HEK293 (cell line): ENCODE measurements at regions not wholly inside any gene's neighbourhood (a gene's known extent, or its start where the extent isn't known, plus 50 kb on each side); places are given as distances from the start of the nearest gene placed in this dataset.

Experiments
- CTCF ChIA-PET: fragments of 350-600 bp; formaldehyde crosslinking; extraction: SDS; loops from one replicate; lab custom pipeline; 2021; ENCODE audit warnings: antibody characterized with exemption; lab: Yijun Ruan, JAX
- POLR2A ChIA-PET: fragments of 300-600 bp; formaldehyde crosslinking; extraction: SDS; loops from one replicate; lab custom pipeline; 2020; ENCODE audit warnings: antibody characterized with exemption, inconsistent platforms; lab: Yijun Ruan, JAX
- H3K27ac ChIP-seq: fragments of 200-500 bp; sonication (Bioruptor generic); 2 replicates; pipeline ENCODE4 v1.5.1; 2014; ENCODE audit warnings: low read depth, low read length, control low read depth, inconsistent platforms; ENCODE audit errors: extremely low read depth
- H3K36me3 ChIP-seq, 2 experiments: fragments of 200-500 bp in 1 of 2; sonication (Bioruptor generic) in 1 of 2; 1 replicate in 1 of 2; 2 replicates in 1 of 2; pipeline ENCODE4 v1.5.1; 2014 to 2017; ENCODE audit warnings: inconsistent platforms in 2 of 2, low read length in 2 of 2; ENCODE audit not compliant: control insufficient read depth in 2 of 2, insufficient read depth in 1 of 2
- H3K4me1 ChIP-seq: fragments of 200-500 bp; sonication (Bioruptor generic); 2 replicates; pipeline ENCODE4 v1.5.1; 2014; ENCODE audit warnings: mild to moderate bottlenecking, low read length, inconsistent platforms; ENCODE audit not compliant: control insufficient read depth, insufficient read depth
- H3K4me3 ChIP-seq: 2 replicates; pipeline ENCODE4 v1.5.1; 2011; ENCODE audit warnings: low read depth, mild to moderate bottlenecking, control low read depth, low read length, moderate library complexity
- H3K9me3 ChIP-seq: fragments of 200-500 bp; sonication (Bioruptor generic); 2 replicates; pipeline ENCODE4 v1.5.1; 2014; ENCODE audit warnings: low read depth, low read length, inconsistent platforms; ENCODE audit not compliant: control insufficient read depth, insufficient read depth
- HOXA7 ChIP-seq: sonication (generic); formaldehyde crosslinking; IDR thresholded peaks from 2 replicates; pipeline ENCODE4 v1.8.1; 2022; ENCODE audit warnings: missing genetic modification reagents, borderline replicate concordance
- HOXC10 ChIP-seq: sonication (generic); formaldehyde crosslinking; IDR thresholded peaks from 2 replicates; pipeline ENCODE4 v1.8.1; 2023; ENCODE audit warnings: mild to moderate bottlenecking, missing genetic modification reagents
- INSM2 ChIP-seq: fragments of 450-650 bp; formaldehyde crosslinking; IDR thresholded peaks from 2 replicates; pipeline ENCODE4 v1.5.1; 2016; ENCODE audit warnings: missing biosample characterization, missing genetic modification characterization
- OVOL3 ChIP-seq: fragments of 450-650 bp; formaldehyde crosslinking; IDR thresholded peaks from 2 replicates; pipeline ENCODE4 v1.5.1; 2016; ENCODE audit warnings: missing biosample characterization, missing genetic modification characterization
- PATZ1 ChIP-seq: fragments of 450-650 bp; formaldehyde crosslinking; IDR thresholded peaks from 2 replicates; pipeline ENCODE4 v1.5.1; 2016; ENCODE audit warnings: missing biosample characterization, missing genetic modification characterization
- SP2 ChIP-seq: fragments of 450-650 bp; formaldehyde crosslinking; IDR thresholded peaks from 2 replicates; pipeline ENCODE4 v1.5.1; 2016; ENCODE audit warnings: missing biosample characterization, missing genetic modification characterization
- SP7 ChIP-seq: fragments of 450-650 bp; formaldehyde crosslinking; IDR thresholded peaks from 2 replicates; pipeline ENCODE4 v1.5.1; 2016; ENCODE audit warnings: missing biosample characterization, missing genetic modification characterization
- ZBTB44 ChIP-seq: fragments of 450-650 bp; IDR thresholded peaks from 2 replicates; pipeline ENCODE4 v1.5.1; 2018; ENCODE audit warnings: missing biosample characterization, mild to moderate bottlenecking, missing genetic modification characterization
- ZFP3 ChIP-seq: fragments of 450-650 bp; formaldehyde crosslinking; IDR thresholded peaks from 2 replicates; pipeline ENCODE4 v1.5.1; 2016; ENCODE audit warnings: low read depth, missing biosample characterization, missing genetic modification characterization
- ZNF138 ChIP-seq: fragments of 450-650 bp; formaldehyde crosslinking; IDR thresholded peaks from 2 replicates; pipeline ENCODE4 v1.5.1; 2016; ENCODE audit warnings: missing biosample characterization, missing genetic modification characterization, borderline replicate concordance
- ZNF248 ChIP-seq: fragments of 450-650 bp; formaldehyde crosslinking; IDR thresholded peaks from 2 replicates; pipeline ENCODE4 v1.5.1; 2017; ENCODE audit warnings: missing biosample characterization, missing genetic modification characterization
- ZNF26 ChIP-seq: fragments of 450-650 bp; formaldehyde crosslinking; IDR thresholded peaks from 2 replicates; pipeline ENCODE4 v1.5.1; 2016; ENCODE audit warnings: missing biosample characterization, missing genetic modification characterization
- ZNF280C ChIP-seq: fragments of 450-650 bp; formaldehyde crosslinking; IDR thresholded peaks from 2 replicates; pipeline ENCODE4 v1.5.1; 2016; ENCODE audit warnings: missing biosample characterization, missing genetic modification characterization
- ZNF473 ChIP-seq: fragments of 450-650 bp; formaldehyde crosslinking; IDR thresholded peaks from 2 replicates; pipeline ENCODE4 v1.5.1; 2017; ENCODE audit warnings: missing biosample characterization, missing genetic modification characterization
- ZNF544 ChIP-seq: fragments of 450-650 bp; formaldehyde crosslinking; IDR thresholded peaks from 2 replicates; pipeline ENCODE4 v1.5.0; 2017; ENCODE audit warnings: missing biosample characterization, missing genetic modification characterization
- ZNF677 ChIP-seq: fragments of 450-650 bp; IDR thresholded peaks from 2 replicates; pipeline ENCODE4 v1.5.0; 2018; ENCODE audit warnings: missing biosample characterization, mild to moderate bottlenecking, missing genetic modification characterization, moderate library complexity
- ZNF707 ChIP-seq: fragments of 450-650 bp; formaldehyde crosslinking; IDR thresholded peaks from 2 replicates; pipeline ENCODE4 v1.5.1; 2016; ENCODE audit warnings: missing biosample characterization, missing genetic modification characterization
- ZNF792 ChIP-seq: fragments of 450-650 bp; formaldehyde crosslinking; IDR thresholded peaks from 2 replicates; pipeline ENCODE4 v1.5.1; 2016; ENCODE audit warnings: missing biosample characterization, missing genetic modification characterization
- ZNF843 ChIP-seq: fragments of 450-650 bp; formaldehyde crosslinking; IDR thresholded peaks from 2 replicates; pipeline ENCODE4 v1.5.1; 2016; ENCODE audit warnings: missing biosample characterization, missing genetic modification characterization

GRCh38 chr19:31938675-31939074, 406.7 kb upstream of the ZNF507 start:
- Histone ChIP-seq H3K4me1 (no peaks in the 10 kb centered on the region), H3K4me3 (no peak overlapping the region), H3K9me3 (peaks cover 3% of the 10 kb centered on the region), H3K36me3 (no peaks in the 10 kb centered on the region; a peak in 1 of 3 replicates)
- CTCF ChIA-PET = interaction anchor here (0.6 to 0.7 kb wide), 2 partner anchors 9 to 162 kb away, joined by 3 to 4 read pairs; no protein-coding TSS in a partner anchor
- TF ChIP-seq ZNF843 (no peak), ZNF248 (no peak), HOXA7 (no peak), ZNF792 (tag by site-specific recombination) (no peak), ZNF544 (tag by site-specific recombination) (no peak), PATZ1 (tag by site-specific recombination) (no peak), ZNF138 (tag by site-specific recombination) (no peak), ZNF677 (tag by site-specific recombination) (no peak), ZNF280C (no peak), ZBTB44 (tag by site-specific recombination) (no peak), ZNF473 (no peak), SP7 (tag by site-specific recombination) (no peak), SP2 (tag by site-specific recombination) (no peak), ZNF707 (tag by site-specific recombination) (no peak), OVOL3 (tag by site-specific recombination) (no peak), HOXC10 (CRISPR knock-in tag) (no peak), INSM2 (tag by site-specific recombination) (no peak), ZNF26 (tag by site-specific recombination) (no peak), ZFP3 (tag by site-specific recombination) (no peak)
- TF ChIP-seq, all 188 proteins: peak for 0
- POLR2A ChIA-PET = no interaction called here
- H3K27ac ChIP-seq = no peak overlapping the region
